ENCODE measurements at regions not wholly inside any gene's neighbourhood (a gene's known extent, or its start where the extent isn't known, plus 50 kb on each side); places are given as distances from the start of the nearest gene placed in this dataset.

DNA sequence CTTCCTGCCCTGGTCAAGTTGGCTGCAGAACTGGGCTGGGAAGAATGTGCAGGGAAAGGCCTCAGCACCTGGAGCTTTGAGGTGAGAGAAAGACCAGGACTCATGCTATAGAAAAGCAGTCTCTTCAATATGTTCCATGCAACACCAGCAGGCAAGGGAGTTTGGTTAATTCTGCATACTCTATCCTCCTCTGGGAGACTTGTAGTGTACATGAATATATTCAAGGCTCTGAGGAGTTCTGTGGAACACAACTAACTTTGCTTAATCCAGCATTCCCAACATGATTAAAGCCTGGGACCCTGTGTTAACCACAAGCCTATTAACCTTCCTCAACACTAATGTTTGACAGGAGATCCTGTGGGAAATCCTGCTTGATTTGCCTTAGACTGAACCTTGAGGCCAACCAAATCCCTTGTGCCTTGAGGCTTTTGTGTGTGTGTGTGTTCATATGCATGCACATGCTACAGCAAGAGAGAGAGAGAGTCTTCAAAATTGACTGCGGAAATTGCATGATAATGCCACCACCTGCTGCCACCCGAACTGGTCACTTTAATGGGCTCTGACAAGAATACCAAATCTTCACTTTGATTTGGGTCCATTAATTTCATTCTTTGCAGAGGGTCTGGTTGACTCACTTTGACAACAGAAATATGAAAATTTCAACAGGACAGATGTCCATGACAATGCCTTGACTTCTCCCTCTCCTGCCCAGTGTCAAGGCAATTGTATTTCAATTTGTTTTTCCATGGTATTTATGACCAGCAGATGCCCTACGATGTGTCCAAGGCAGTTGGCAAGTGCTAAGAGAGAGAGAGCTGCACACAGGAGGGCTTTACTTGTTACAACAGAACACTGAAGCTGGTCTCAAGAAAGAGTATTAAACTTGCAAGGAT lies 238.2 kb upstream of the ZBED5 start:
- TF ChIP-seq, protein P1, sequence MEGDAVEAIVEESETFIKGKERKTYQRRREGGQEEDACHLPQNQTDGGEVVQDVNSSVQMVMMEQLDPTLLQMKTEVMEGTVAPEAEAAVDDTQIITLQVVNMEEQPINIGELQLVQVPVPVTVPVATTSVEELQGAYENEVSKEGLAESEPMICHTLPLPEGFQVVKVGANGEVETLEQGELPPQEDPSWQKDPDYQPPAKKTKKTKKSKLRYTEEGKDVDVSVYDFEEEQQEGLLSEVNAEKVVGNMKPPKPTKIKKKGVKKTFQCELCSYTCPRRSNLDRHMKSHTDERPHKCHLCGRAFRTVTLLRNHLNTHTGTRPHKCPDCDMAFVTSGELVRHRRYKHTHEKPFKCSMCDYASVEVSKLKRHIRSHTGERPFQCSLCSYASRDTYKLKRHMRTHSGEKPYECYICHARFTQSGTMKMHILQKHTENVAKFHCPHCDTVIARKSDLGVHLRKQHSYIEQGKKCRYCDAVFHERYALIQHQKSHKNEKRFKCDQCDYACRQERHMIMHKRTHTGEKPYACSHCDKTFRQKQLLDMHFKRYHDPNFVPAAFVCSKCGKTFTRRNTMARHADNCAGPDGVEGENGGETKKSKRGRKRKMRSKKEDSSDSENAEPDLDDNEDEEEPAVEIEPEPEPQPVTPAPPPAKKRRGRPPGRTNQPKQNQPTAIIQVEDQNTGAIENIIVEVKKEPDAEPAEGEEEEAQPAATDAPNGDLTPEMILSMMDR (conservative IDR thresholded peaks at IDR 0.05 in 1 of 2, IDR thresholded peaks at IDR 0.05 in 1 of 2; ENCODE audit: extremely low read depth in 1 of 2, insufficient read depth in 1 of 2, low read depth in 1 of 2, low read length in 2 of 2): no peak
- no peak for TF ChIP-seq EZH2 (IDR thresholded peaks at IDR 0.05; ENCODE audit: borderline replicate concordance, low read length)
